ENCODE measurements at regions not wholly inside any gene's neighbourhood (a gene's known extent, or its start where the extent isn't known, plus 50 kb on each side); places are given as distances from the start of the nearest gene placed in this dataset.

DNA sequence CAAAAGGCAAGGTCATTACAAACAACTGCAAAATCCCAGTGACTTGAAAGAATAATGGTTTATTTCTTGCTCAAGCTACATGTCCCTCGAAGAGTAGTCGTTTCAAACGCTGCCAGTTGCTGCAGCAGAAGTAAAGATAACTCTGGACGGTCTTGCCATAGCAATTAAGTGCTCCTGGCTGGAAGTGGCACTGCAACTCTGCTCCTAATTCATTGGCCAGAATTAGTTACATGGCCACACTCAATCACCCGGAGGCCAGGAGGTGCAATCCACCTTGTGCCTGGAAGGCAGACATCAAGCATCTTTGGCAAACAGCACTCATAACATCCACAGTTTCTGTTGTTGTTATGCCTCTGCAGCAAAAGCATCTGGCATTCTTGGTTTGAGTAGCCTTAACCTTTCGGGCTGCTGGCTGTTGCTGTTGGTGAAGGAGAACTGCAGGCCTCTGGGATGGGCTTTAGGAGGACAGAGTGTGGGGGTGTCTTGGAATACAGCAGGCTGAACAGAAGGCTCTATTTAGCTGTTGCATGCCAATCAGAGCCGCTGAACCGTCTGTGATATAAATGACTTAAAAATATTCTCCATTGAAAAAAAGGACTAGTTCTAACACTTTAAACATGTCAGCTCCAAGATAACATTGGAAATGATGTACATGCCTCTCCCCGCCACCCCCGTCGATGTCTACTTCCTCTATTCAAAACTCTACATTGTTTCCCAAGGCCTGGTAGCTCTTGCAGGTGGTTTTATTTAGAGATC is 123.5 kb upstream of the DYRK2 start:
- POLR2A ChIA-PET = no interaction called here
- no peaks in the 10 kb centered on the region for H3K27me3 Mint-ChIP-seq

GRCh38 chr12:67525617-67525884 is 123.0 kb upstream of the DYRK2 start:
- no peak for DNase-seq
- H3K9me3 Mint-ChIP-seq = no peaks in the 10 kb centered on the region
- no peaks in the 10 kb centered on the region for H3K4me1 Mint-ChIP-seq
- ChIA-PET POLR2A (no interaction called here), CTCF (no interaction called here)
- H3K27ac Mint-ChIP-seq = no peak overlapping the region
- no peaks in the 10 kb centered on the region for H3K36me3 Mint-ChIP-seq (ENCODE audit: low read depth)
- H3K27me3 Mint-ChIP-seq = no peaks in the 10 kb centered on the region
- H3K4me3 Mint-ChIP-seq = no peak overlapping the region

More for the DNA sequence above, 123.5 kb upstream of the DYRK2 start:
- no peak for DNase-seq
- H3K9me3 Mint-ChIP-seq = no peaks in the 10 kb centered on the region
- no peaks in the 10 kb centered on the region for H3K36me3 Mint-ChIP-seq (ENCODE audit: low read depth)
- H3K4me1 Mint-ChIP-seq = no peaks in the 10 kb centered on the region
- CTCF ChIA-PET = no interaction called here
- H3K4me3 Mint-ChIP-seq = no peak overlapping the region
- H3K27ac Mint-ChIP-seq = no peak overlapping the region

DNA sequence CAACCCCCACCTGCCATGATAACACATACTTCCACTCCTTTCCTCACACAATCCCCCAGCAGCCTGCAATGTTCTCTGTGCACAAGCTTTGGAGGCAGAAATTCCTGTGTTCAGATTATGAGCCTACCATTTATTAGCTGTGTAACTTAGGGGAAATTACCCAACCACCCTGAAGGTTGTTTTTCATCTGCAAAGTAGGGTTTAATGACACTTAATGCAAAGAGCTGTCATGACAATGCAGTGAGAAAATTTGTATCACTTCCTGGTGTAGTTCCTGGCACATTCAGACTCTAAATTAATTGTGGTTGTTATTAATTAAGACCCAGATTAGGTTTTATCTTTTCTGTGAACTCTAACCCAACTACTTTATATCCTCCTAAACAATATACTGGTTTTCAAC is 122.4 kb upstream of the DYRK2 start:
- CTCF ChIA-PET = no interaction called here
- POLR2A ChIA-PET = no interaction called here

DNA sequence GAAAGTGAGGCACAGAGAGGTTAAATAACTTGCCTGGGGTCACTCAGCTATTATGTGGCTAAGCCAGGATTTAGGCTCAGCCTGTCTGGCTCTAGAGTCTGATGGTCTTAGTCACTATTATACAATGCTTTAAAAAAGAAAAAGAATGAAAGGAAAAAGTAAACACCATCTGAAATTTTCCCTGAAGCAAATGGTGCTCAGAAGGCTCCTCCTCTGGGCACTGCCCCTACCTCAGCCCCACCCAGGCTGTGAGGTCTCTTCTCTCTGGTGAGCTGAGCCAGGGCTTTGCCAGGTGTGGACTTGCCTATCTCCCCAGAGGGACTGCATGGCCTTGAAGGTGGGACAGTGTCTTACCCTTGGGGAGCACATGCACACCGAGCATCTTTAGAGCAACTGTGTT is 117.5 kb upstream of the DYRK2 start:
- Mint-ChIP-seq H3K4me3 (no peak overlapping the region), H3K9me3 (peaks cover 3% of the 10 kb centered on the region), H3K4me1 (no peaks in the 10 kb centered on the region), H3K27me3 (no peaks in the 10 kb centered on the region), H3K36me3 (ENCODE audit: low read depth) (no peaks in the 10 kb centered on the region), H3K27ac (no peak overlapping the region)
- ChIA-PET POLR2A (no interaction called here), CTCF (no interaction called here)
- DNase-seq = no peak

More for the DNA sequence above, 122.4 kb upstream of the DYRK2 start:
- Mint-ChIP-seq H3K4me3 (no peak overlapping the region), H3K27ac (no peak overlapping the region), H3K9me3 (peaks cover 3% of the 10 kb centered on the region), H3K27me3 (no peaks in the 10 kb centered on the region), H3K36me3 (ENCODE audit: low read depth) (no peaks in the 10 kb centered on the region), H3K4me1 (no peaks in the 10 kb centered on the region)
- DNase-seq = no peak

GRCh38 chr12:67531501-67531900 is 117.0 kb upstream of the DYRK2 start:
- H3K36me3 Mint-ChIP-seq (ENCODE audit: low read depth) = no peaks in the 10 kb centered on the region
- H3K4me3 Mint-ChIP-seq = no peak overlapping the region
- CTCF ChIA-PET = no interaction called here
- H3K27me3 Mint-ChIP-seq = no peaks in the 10 kb centered on the region
- no peak overlapping the region for H3K27ac Mint-ChIP-seq
- DNase-seq = no peak
- POLR2A ChIA-PET = no interaction called here
- peaks cover 3% of the 10 kb centered on the region for H3K9me3 Mint-ChIP-seq
- no peaks in the 10 kb centered on the region for H3K4me1 Mint-ChIP-seq

GRCh38 chr12:67533159-67533558 is 115.4 kb upstream of the DYRK2 start:
- Mint-ChIP-seq H3K4me1 (no peaks in the 10 kb centered on the region), H3K9me3 (peaks cover 3% of the 10 kb centered on the region), H3K27me3 (no peaks in the 10 kb centered on the region), H3K36me3 (ENCODE audit: low read depth) (no peaks in the 10 kb centered on the region), H3K4me3 (no peak overlapping the region), H3K27ac (no peak overlapping the region)
- no peak for DNase-seq
- POLR2A ChIA-PET = no interaction called here
- CTCF ChIA-PET = no interaction called here

DNA sequence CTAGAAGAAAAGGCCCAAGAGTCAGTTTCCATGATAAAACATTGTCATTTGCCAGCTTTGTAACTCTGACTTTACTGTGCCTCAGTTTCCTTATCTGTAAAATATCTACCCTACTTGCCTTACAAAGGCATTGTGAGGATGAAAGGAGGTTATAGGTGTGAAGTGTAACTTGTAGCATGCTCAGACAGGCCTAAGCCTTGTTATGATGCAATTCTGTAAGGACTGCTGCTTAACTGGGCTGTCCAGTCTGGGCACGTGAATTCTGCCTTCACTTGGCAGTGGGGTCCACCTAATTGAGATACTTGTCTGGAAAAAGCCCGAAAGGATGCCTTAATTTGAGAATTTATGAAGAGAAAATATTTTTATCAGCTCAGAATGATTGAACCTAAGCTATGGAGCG is 114.5 kb upstream of the DYRK2 start:
- H3K27ac Mint-ChIP-seq = no peak overlapping the region
- no peak overlapping the region for H3K4me3 Mint-ChIP-seq
- POLR2A ChIA-PET = no interaction called here
- peaks cover 3% of the 10 kb centered on the region for H3K9me3 Mint-ChIP-seq
- no peak for DNase-seq
- H3K36me3 Mint-ChIP-seq (ENCODE audit: low read depth) = no peaks in the 10 kb centered on the region
- no peaks in the 10 kb centered on the region for H3K4me1 Mint-ChIP-seq
- no peaks in the 10 kb centered on the region for H3K27me3 Mint-ChIP-seq
- CTCF ChIA-PET = no interaction called here

DNA sequence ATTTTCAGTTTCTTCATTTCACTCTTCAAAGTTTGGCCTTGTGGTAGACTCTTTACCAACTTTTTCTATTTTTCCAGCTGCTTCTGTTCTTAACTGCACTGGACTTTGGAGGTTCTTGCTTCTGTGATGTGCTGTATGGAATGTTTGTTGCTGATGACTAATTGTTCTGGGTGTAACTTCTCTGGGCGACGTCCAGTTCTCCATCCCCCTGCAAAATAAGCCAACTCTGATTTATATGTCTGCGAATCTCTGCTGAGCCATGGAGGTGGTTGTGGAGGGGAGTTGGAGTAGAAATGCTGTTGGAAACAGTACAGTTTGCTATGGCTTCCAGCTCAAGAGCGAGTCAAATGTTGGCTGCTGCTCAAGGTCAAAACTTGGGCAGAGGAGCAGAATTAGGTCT is 113.9 kb upstream of the DYRK2 start:
- no peak for DNase-seq
- CTCF ChIA-PET = no interaction called here
- Mint-ChIP-seq H3K27me3 (no peaks in the 10 kb centered on the region), H3K9me3 (peaks cover 3% of the 10 kb centered on the region), H3K36me3 (ENCODE audit: low read depth) (no peaks in the 10 kb centered on the region), H3K4me1 (no peaks in the 10 kb centered on the region), H3K27ac (no peak overlapping the region), H3K4me3 (no peak overlapping the region)
- POLR2A ChIA-PET = no interaction called here

GRCh38 chr12:67535176-67535575 is 113.4 kb upstream of the DYRK2 start:
- POLR2A ChIA-PET = no interaction called here
- CTCF ChIA-PET = no interaction called here
- Mint-ChIP-seq H3K36me3 (ENCODE audit: low read depth) (no peaks in the 10 kb centered on the region), H3K27ac (no peak overlapping the region), H3K9me3 (peaks cover 3% of the 10 kb centered on the region), H3K27me3 (no peaks in the 10 kb centered on the region), H3K4me1 (no peaks in the 10 kb centered on the region), H3K4me3 (no peak overlapping the region)
- DNase-seq = no peak

DNA sequence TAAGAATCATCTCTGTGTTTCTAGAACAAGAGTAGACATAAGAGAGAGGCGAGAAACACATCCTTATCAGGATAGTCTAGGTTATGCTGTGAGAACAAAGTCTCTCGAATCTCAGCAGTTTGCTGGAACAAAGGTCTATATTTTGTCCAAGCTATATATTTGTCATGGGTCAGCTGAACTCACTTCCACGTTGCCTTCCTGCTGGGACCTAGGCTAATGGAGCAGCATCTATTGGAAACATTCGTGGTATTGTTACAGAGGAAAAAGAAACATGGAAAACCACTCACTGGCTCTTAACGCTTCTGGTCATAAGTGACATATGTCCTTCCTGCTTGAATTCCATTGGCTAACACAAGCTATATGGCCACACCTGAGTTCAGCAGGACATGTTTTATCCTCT is 112.6 kb upstream of the DYRK2 start:
- H3K36me3 Mint-ChIP-seq (ENCODE audit: low read depth) = no peaks in the 10 kb centered on the region
- H3K9me3 Mint-ChIP-seq = no peaks in the 10 kb centered on the region
- CTCF ChIA-PET = interaction anchor here (1.3 kb wide), 1 partner anchor 11 kb away, joined by 5 read pairs; no protein-coding TSS in a partner anchor
- H3K4me1 Mint-ChIP-seq = no peaks in the 10 kb centered on the region
- H3K4me3 Mint-ChIP-seq = no peak overlapping the region
- H3K27me3 Mint-ChIP-seq = no peaks in the 10 kb centered on the region
- POLR2A ChIA-PET = no interaction called here
- H3K27ac Mint-ChIP-seq = no peak overlapping the region
- DNase-seq = no peak

DNA sequence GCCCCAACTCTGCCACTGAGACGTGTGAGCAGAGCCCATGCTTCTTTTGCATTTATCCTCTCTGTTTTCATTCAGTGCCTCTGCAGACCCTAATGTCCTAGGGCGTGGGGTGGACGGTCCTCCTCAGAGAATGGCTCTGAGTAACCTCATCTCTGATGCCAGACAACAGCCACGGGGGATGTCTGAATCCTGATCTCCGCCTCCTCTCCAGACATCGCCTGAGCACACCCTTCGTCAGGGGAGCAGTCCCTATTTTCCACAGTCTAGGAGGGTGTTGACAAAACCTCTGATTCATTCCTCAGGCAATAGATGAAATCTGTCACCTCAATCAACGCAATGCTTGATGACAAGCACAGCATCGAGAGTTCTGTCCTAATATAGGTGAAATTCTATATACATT is 109.2 kb upstream of the DYRK2 start:
- ChIA-PET CTCF (no interaction called here), POLR2A (no interaction called here)
- no peak overlapping the region for H3K4me3 Mint-ChIP-seq
- no peaks in the 10 kb centered on the region for H3K27me3 Mint-ChIP-seq
- H3K9me3 Mint-ChIP-seq = peaks cover 2% of the 10 kb centered on the region
- no peak for DNase-seq
- H3K36me3 Mint-ChIP-seq (ENCODE audit: low read depth) = no peaks in the 10 kb centered on the region
- H3K27ac Mint-ChIP-seq = no peak overlapping the region
- H3K4me1 Mint-ChIP-seq = peaks cover 4% of the 10 kb centered on the region

GRCh38 chr12:67539946-67540345 is 108.6 kb upstream of the DYRK2 start:
- no peak overlapping the region for H3K4me3 Mint-ChIP-seq
- ChIA-PET POLR2A (no interaction called here), CTCF (no interaction called here)
- DNase-seq = no peak
- H3K27me3 Mint-ChIP-seq = no peaks in the 10 kb centered on the region
- H3K4me1 Mint-ChIP-seq = peaks cover 4% of the 10 kb centered on the region
- no peak overlapping the region for H3K27ac Mint-ChIP-seq
- H3K36me3 Mint-ChIP-seq (ENCODE audit: low read depth) = no peaks in the 10 kb centered on the region
- peaks cover 2% of the 10 kb centered on the region for H3K9me3 Mint-ChIP-seq

DNA sequence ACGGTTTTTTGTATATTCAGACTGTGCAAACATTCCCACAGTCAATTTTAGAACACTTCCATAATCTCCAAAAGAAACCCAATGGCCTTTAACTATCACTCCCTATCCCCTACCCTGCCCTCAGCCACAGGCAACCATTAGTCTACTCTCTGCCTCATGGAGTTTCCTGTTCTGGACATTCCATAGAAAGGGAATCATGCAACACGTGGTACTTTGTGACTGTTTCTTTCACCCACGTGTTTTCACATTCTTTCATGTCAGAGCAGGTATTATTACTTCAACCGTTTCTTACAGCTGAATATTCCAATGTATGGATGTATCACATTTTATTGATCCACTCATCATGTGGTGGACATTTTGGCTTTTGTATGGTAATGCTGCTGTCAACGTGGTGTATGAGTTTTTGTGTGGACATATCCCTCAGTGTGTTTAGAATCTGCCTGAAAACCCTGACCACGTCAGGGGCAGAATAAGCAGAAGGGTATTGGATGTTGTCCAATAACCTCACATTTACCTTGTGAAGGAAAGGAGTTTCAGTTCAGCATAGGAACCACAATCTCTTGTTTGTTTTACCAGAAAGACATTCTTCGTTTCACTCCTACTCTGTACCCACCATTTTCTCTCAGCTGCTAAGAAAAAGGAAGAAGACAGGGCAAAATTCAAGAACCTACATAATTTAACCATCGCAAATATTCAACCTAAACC is 107.5 kb upstream of the DYRK2 start:
- peaks cover 2% of the 10 kb centered on the region for H3K9me3 Mint-ChIP-seq
- H3K36me3 Mint-ChIP-seq (ENCODE audit: low read depth) = no peaks in the 10 kb centered on the region
- H3K27ac Mint-ChIP-seq = no peak overlapping the region
- ChIA-PET CTCF (no interaction called here), POLR2A (no interaction called here)
- no peak for DNase-seq
- H3K4me3 Mint-ChIP-seq = no peak overlapping the region
- H3K4me1 Mint-ChIP-seq = peaks cover 4% of the 10 kb centered on the region
- H3K27me3 Mint-ChIP-seq = no peaks in the 10 kb centered on the region

DNA sequence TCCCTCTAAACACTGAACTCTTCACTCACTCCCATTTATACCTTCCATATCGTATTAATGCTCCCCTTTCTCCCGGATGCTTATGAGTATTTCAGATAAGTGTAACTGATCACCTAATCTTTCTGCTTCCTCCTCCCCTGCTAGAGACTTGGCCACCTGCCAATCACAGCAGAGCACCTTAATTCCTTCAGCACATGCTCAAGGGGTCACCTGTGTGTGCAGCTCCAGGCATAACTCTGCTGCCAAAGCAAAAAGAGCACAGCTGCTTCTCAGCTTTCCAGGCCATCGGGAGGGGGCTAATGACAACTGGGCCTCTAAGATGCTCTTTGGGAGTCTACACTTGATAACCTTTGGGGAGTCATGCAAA is 106.9 kb upstream of the DYRK2 start:
- CTCF ChIA-PET = no interaction called here
- Mint-ChIP-seq H3K4me1 (peaks cover 4% of the 10 kb centered on the region), H3K27ac (no peak overlapping the region)

More for the DNA sequence above, 106.9 kb upstream of the DYRK2 start:
- Mint-ChIP-seq H3K4me3 (no peak overlapping the region), H3K9me3 (peaks cover 2% of the 10 kb centered on the region), H3K36me3 (ENCODE audit: low read depth) (no peaks in the 10 kb centered on the region), H3K27me3 (no peaks in the 10 kb centered on the region)
- DNase-seq = no peak
- POLR2A ChIA-PET = no interaction called here

Measured in activated CD4-positive, alpha-beta memory T cell treated with anti-CD3 and anti-CD28 coated beads, Interleukin-2, amount 10 ng/mL, durations not matched to agents 7 days and 5 days (primary cell).